Endothelial cell of umbilical vein (primary cell): ENCODE measurements at regions not wholly inside any gene's neighbourhood (a gene's known extent, or its start where the extent isn't known, plus 50 kb on each side); places are given as distances from the start of the nearest gene placed in this dataset.

Experiments
- BruUV-seq: library from RNA; stranded (reverse); fragments of 400-500 nt; replicated peaks from 2 replicates; lab custom pipeline; 2021; lab: Mats Ljungman, UMichigan
- CTCF ChIA-PET: fragments of 300-600, 350-600 bp; sonication (Branson Sonifier 250); formaldehyde crosslinking; loops from one replicate; lab custom pipeline; 2021; ENCODE audit warnings: antibody characterized with exemption, inconsistent platforms; lab: Charles Lee
- POLR2A ChIA-PET: fragments of 300-600, 350-600 bp; sonication (Branson Sonifier 250); formaldehyde crosslinking; loops from one replicate; lab custom pipeline; 2021; ENCODE audit warnings: antibody characterized with exemption, inconsistent platforms; lab: Charles Lee
- DNase-seq: peaks from one replicate; pipeline ENCODE4 v3.0.0-alpha.2; 2011; ENCODE audit warnings: low read depth, low spot score
- FAIRE-seq: peaks from 2 replicates; lab custom pipeline; 2011; peaks lifted over from hg19 to GRCh38; lab: Jason Lieb, UNC
- H2AFZ ChIP-seq: 2 replicates; pipeline ENCODE4 v1.6.0; 2012; ENCODE audit warnings: low read depth, low read length, control low read depth, inconsistent platforms
- H3K27ac ChIP-seq: 2 replicates; pipeline ENCODE4 v1.5.1; 2011; ENCODE audit warnings: low read depth, mild to moderate bottlenecking, control low read depth, low read length, moderate library complexity; ENCODE audit not compliant: insufficient read depth
- H3K27me3 ChIP-seq, 2 experiments: 2 replicates each; pipeline versions ENCODE4 v1.6.0 to v1.6.1; 2011; ENCODE audit warnings: low read length in 2 of 2, mixed read lengths in 1 of 2; ENCODE audit not compliant: control insufficient read depth in 2 of 2, insufficient read depth in 2 of 2
- H3K36me3 ChIP-seq, 2 experiments: 2 replicates in 1 of 2; 3 replicates in 1 of 2; pipeline ENCODE4 v1.5.1; 2011; ENCODE audit warnings: low read length in 2 of 2, mild to moderate bottlenecking in 1 of 2, moderate library complexity in 1 of 2; ENCODE audit not compliant: control insufficient read depth in 2 of 2, insufficient read depth in 2 of 2; ENCODE audit errors: extremely low read depth in 1 of 2
- H3K4me1 ChIP-seq: 3 replicates; pipeline ENCODE4 v1.5.1; 2011; ENCODE audit warnings: mild to moderate bottlenecking, low read length; ENCODE audit not compliant: control insufficient read depth, insufficient read depth; ENCODE audit errors: extremely low read depth
- H3K4me2 ChIP-seq: 2 replicates; pipeline ENCODE4 v1.6.1; 2011; ENCODE audit warnings: low read length, control low read depth, mixed read lengths; ENCODE audit not compliant: insufficient read depth
- H3K4me3 ChIP-seq, 3 experiments: fragments of 200-600 bp in 1 of 3; sonication (generic), shearing (Covaris generic) in 1 of 3; replicated peaks in 1 of 3; 2 replicates each; pipeline ENCODE4 v1.5.1; 2011 to 2016; ENCODE audit warnings: control low read depth in 3 of 3, low read length in 3 of 3, mild to moderate bottlenecking in 2 of 3, inconsistent platforms in 1 of 3, low read depth in 1 of 3, moderate library complexity in 1 of 3; ENCODE audit not compliant: insufficient read depth in 1 of 3
- H3K79me2 ChIP-seq: 2 replicates; pipeline ENCODE4 v1.6.0; 2012; ENCODE audit warnings: low read length, inconsistent platforms; ENCODE audit not compliant: control insufficient read depth, insufficient read depth
- H3K9ac ChIP-seq: replicated peaks from 2 replicates; pipeline ENCODE3; 2011; ENCODE audit warnings: low read length, control low read depth; ENCODE audit not compliant: insufficient read depth; ENCODE audit errors: extremely low read depth
- H3K9me1 ChIP-seq: replicated peaks from 3 replicates; pipeline ENCODE4 v1.6.0; 2011; ENCODE audit warnings: mild to moderate bottlenecking, low read length; ENCODE audit not compliant: control insufficient read depth, insufficient read depth; ENCODE audit errors: extremely low read depth
- H3K9me3 ChIP-seq: replicated peaks from 2 replicates; pipeline ENCODE4 v1.5.1; 2012; ENCODE audit warnings: low read length, inconsistent platforms; ENCODE audit not compliant: control insufficient read depth, insufficient read depth
- H4K20me1 ChIP-seq: replicated peaks from 2 replicates; pipeline ENCODE3; 2011; ENCODE audit warnings: mild to moderate bottlenecking, low read length; ENCODE audit not compliant: control insufficient read depth, insufficient read depth; ENCODE audit errors: extremely low read depth
- CTCF ChIP-seq, 2 donors: IDR thresholded peaks; 1 replicate in 1 of 2; 2 replicates in 1 of 2; pipeline ENCODE4 v1.5.1; 2011; ENCODE audit warnings: low read length in 2 of 2, mild to moderate bottlenecking in 2 of 2, moderate library complexity in 2 of 2, control low read depth in 1 of 2, inconsistent platforms in 1 of 2, low read depth in 1 of 2; ENCODE audit not compliant: insufficient read depth in 1 of 2; ENCODE audit errors: extremely low read depth in 1 of 2
- EZH2 ChIP-seq: IDR thresholded peaks from 2 replicates; pipeline ENCODE4 v1.6.1; 2012; ENCODE audit warnings: borderline replicate concordance, low read depth, mild to moderate bottlenecking, moderate library complexity, low read length, inconsistent platforms; ENCODE audit not compliant: severe bottlenecking
- FOS ChIP-seq: IDR thresholded peaks from 2 replicates; pipeline ENCODE4 v1.6.1; 2011; ENCODE audit warnings: mild to moderate bottlenecking, low read length, moderate library complexity, borderline replicate concordance; ENCODE audit not compliant: insufficient read depth
- POLR2AphosphoS5 ChIP-seq: IDR thresholded peaks from 2 replicates; pipeline ENCODE4 v1.6.1; 2012; ENCODE audit warnings: low read depth, mild to moderate bottlenecking, control low read depth, low read length, moderate library complexity; ENCODE audit not compliant: insufficient read depth
- dilution Hi-C: fragments of 300-500 bp; cut with MboI; formaldehyde crosslinking; loops from one replicate; pipeline ENCODE4 v1.15.0; 2019; ENCODE audit warnings: low sequenced_read_pairs; ENCODE audit not compliant: extremely low pct_ligation_motif_present
- intact Hi-C: fragments of 100-400 bp; cut with micrococcal nuclease; formaldehyde crosslinking; loops from one replicate; pipeline ENCODE4 v1.10.0; 2022

GRCh38 chr13:111658145-111659100 lies 338.0 kb downstream of the TEX29 start:
- H3K27me3 ChIP-seq: no peaks in the 10 kb centered on the region

More at GRCh38 chr13:111658145-111659100, 338.0 kb downstream of the TEX29 start:
- H3K9ac ChIP-seq: no peak overlapping the region
- no TSS peak for BruUV-seq
- H2AFZ ChIP-seq: no peak overlapping the region
- intact Hi-C loops: no loop called here
- no peaks in the 10 kb centered on the region for H3K36me3 ChIP-seq
- POLR2A ChIA-PET: no interaction called here
- H3K79me2 ChIP-seq: no peaks in the 10 kb centered on the region
- no peaks in the 10 kb centered on the region for H4K20me1 ChIP-seq
- DNase-seq: no peak
- TF ChIP-seq FOS (no peak), EZH2 (no peak), CTCF (IDR thresholded peaks at IDR 0.05; ENCODE audit: extremely low read depth in 1 of 2, insufficient read depth in 1 of 2, low read depth in 1 of 2, low read length in 2 of 2) (no peak), POLR2AphosphoS5 (no peak)
- no peak overlapping the region for H3K4me3 ChIP-seq
- CTCF ChIA-PET: no interaction called here
- no peak overlapping the region for H3K4me2 ChIP-seq
- no peak overlapping the region for H3K27ac ChIP-seq
- no peaks in the 10 kb centered on the region for H3K4me1 ChIP-seq
- dilution Hi-C loops: no loop called here
- no peak for FAIRE-seq
- peaks cover 5% of the 10 kb centered on the region for H3K9me3 ChIP-seq
- H3K9me1 ChIP-seq: no peaks in the 10 kb centered on the region
